Pancreas (tissue), 10 donors: ENCODE measurements at regions not wholly inside any gene's neighbourhood (a gene's known extent, or its start where the extent isn't known, plus 50 kb on each side); places are given as distances from the start of the nearest gene placed in this dataset.

Experiments
- ATAC-seq, 4 donors: fragments of 200-7000 bp; cut with Tn5 transposase; one replicate each; pipeline versions ENCODE4 v1.8.0 to v1.9.1; 2020; ENCODE audit warnings: mild to moderate bottlenecking in 4 of 4, moderate library complexity in 4 of 4
- DNase-seq, 6 donors: peaks; one replicate each; pipeline ENCODE4 v3.0.0-alpha.2; 2020
- FAIRE-seq: peaks from 2 replicates; lab custom pipeline; 2012; peaks lifted over from hg19 to GRCh38; lab: Jason Lieb, UNC
- H3K27ac ChIP-seq, 4 donors: fragments of 200-600 bp; sonication (generic); 1 replicate in 3 of 4; 2 replicates in 1 of 4; pipeline versions ENCODE4 v1.5.0 to v1.8.0; 2020
- H3K27me3 ChIP-seq, 4 donors: fragments of 200-600 bp; one replicate each; pipeline ENCODE4 v1.8.0; 2021
- H3K36me3 ChIP-seq, 3 donors: fragments of 200-600 bp; sonication (generic) in 1 of 3; one replicate each; pipeline versions ENCODE4 v1.5.0 to v1.8.0; 2020 to 2021
- H3K4me1 ChIP-seq, 3 donors: fragments of 200-600 bp; one replicate each; pipeline ENCODE4 v1.8.0; 2021
- H3K4me3 ChIP-seq, 4 donors: fragments of 200-600 bp; sonication (generic) in 2 of 4; one replicate each; pipeline versions ENCODE4 v1.5.0 to v1.8.0; 2020 to 2021
- H3K9me3 ChIP-seq, 4 donors: fragments of 200-600 bp; one replicate each; pipeline ENCODE4 v1.8.0; 2021
- CTCF ChIP-seq, 4 donors: fragments of 200-600 bp; sonication (generic) in 3 of 4; IDR thresholded peaks; one replicate each; pipeline versions ENCODE4 v1.5.0 to v1.8.0; 2021; ENCODE audit warnings: antibody characterized with exemption in 4 of 4
- WGBS, 2 donors: extraction: QIAGEN DNeasy Blood & Tissue Kit; methylation state at CpG; one replicate each; pipeline ENCODE4 v1.1.7; 2013; 5-methylcytosine and 5-hydroxymethylcytosine counted together
- intact Hi-C, 3 donors: fragments of 100-400 bp; cut with DNase I; formaldehyde crosslinking; loops; one replicate each; pipeline versions ENCODE4 v1.11.1 to v1.14.2; 2022
- donor health status: healthy with polysubstance abuse.
- donor health status: DM: no; HTN: no; CAD: no; lungs with moderate emphysema.
- donor health status: DM: no; HTN: no; CAD: no.
- donor health status: control.
- donor health status: control.
- donor health status: Bipolar disorder and iron deficiency.
- donor health status: DM: yes; HTN: yes; CAD: no.
- donor health status: DM: no; HTN: no; CAD: no.
- donor health status: DM: no; HTN: no; CAD: no.
- donor health status: DM: yes; HTN: yes; CAD: no.

- intact Hi-C loops = loop anchor here (5.0 to 10.0 kb wide), 4 partner anchors 138 to 502 kb away; no protein-coding TSS in a partner anchor
- no peaks in the 10 kb centered on the region for H3K9me3 ChIP-seq
Observed at GRCh38 chr7:55276572-55277295, 88.4 kb upstream of the LANCL2 start.

GRCh38 chr7:55277916-55278315, 87.2 kb upstream of the LANCL2 start:
- DNase-seq (no peak), FAIRE-seq (no peak), ATAC-seq (no peak)
- Histone ChIP-seq H3K36me3 (no peaks in the 10 kb centered on the region), H3K9me3 (no peaks in the 10 kb centered on the region), H3K4me3 (no peak overlapping the region), H3K27ac (no peak overlapping the region), H3K27me3 (no peaks in the 10 kb centered on the region), H3K4me1 (no peaks in the 10 kb centered on the region)
- TF ChIP-seq CTCF (IDR thresholded peaks at IDR 0.05) = no peak
- 45 to 60% methylated on average over 6 of the region's 6 CpGs for WGBS, 2 donors
- intact Hi-C loops = loop anchor here (5.0 to 10.0 kb wide), 4 partner anchors 137 to 503 kb away; no protein-coding TSS in a partner anchor

More at GRCh38 chr7:55276572-55277295, 88.4 kb upstream of the LANCL2 start:
- Histone ChIP-seq H3K4me1 (no peaks in the 10 kb centered on the region), H3K36me3 (no peaks in the 10 kb centered on the region), H3K27me3 (no peaks in the 10 kb centered on the region), H3K27ac (no peak overlapping the region), H3K4me3 (no peak overlapping the region)
- ATAC-seq (no peak), DNase-seq (no peak), FAIRE-seq (no peak)
- no peak for TF ChIP-seq CTCF (IDR thresholded peaks at IDR 0.05)
- 51 to 58% methylated on average over 9 of the region's 9 CpGs for WGBS, 2 donors

- no peak for TF ChIP-seq CTCF (IDR thresholded peaks at IDR 0.05)
Observed at GRCh38 chr7:55278321-55278720, 86.8 kb upstream of the LANCL2 start.

GRCh38 chr7:55279080-55279845, 85.9 kb upstream of the LANCL2 start:
- no peak overlapping the region for H3K27ac ChIP-seq
- no peak overlapping the region for H3K4me3 ChIP-seq
- 48 to 63% methylated on average over 14 of the region's 14 CpGs for WGBS, 2 donors
- H3K36me3 ChIP-seq = no peaks in the 10 kb centered on the region
- no peak for TF ChIP-seq CTCF (IDR thresholded peaks at IDR 0.05)
- ATAC-seq (no peak), FAIRE-seq (no peak), DNase-seq (no peak)
- H3K9me3 ChIP-seq = no peaks in the 10 kb centered on the region
- no peaks in the 10 kb centered on the region for H3K4me1 ChIP-seq
- H3K27me3 ChIP-seq = no peaks in the 10 kb centered on the region
- intact Hi-C loops = loop anchor here (5.0 to 10.0 kb wide), 4 partner anchors 136 to 504 kb away; no protein-coding TSS in a partner anchor

More at GRCh38 chr7:55278321-55278720, 86.8 kb upstream of the LANCL2 start:
- DNase-seq = no peak
- no peak overlapping the region for H3K4me3 ChIP-seq
- no peaks in the 10 kb centered on the region for H3K27me3 ChIP-seq
- H3K36me3 ChIP-seq = no peaks in the 10 kb centered on the region
- no peak for FAIRE-seq
- no peaks in the 10 kb centered on the region for H3K9me3 ChIP-seq
- no peaks in the 10 kb centered on the region for H3K4me1 ChIP-seq
- ATAC-seq = no peak
- no peak overlapping the region for H3K27ac ChIP-seq
- 60 to 72% methylated on average over 9 of the region's 9 CpGs for WGBS, 2 donors
- intact Hi-C loops = loop anchor here (5.0 to 10.0 kb wide), 4 partner anchors 136 to 504 kb away; no protein-coding TSS in a partner anchor
